GM12873 (cell line): ENCODE measurements at regions not wholly inside any gene's neighbourhood (a gene's known extent, or its start where the extent isn't known, plus 50 kb on each side); places are given as distances from the start of the nearest gene placed in this dataset.

Experiments
- CTCF ChIP-seq: IDR thresholded peaks from 2 replicates; pipeline ENCODE4 v1.5.1; 2012; ENCODE audit warnings: low read depth, mild to moderate bottlenecking, moderate library complexity, low read length, control low read depth; ENCODE audit not compliant: insufficient read depth; ENCODE audit errors: missing control alignments

GRCh38 chr20:6611911-6612605 lies 155.4 kb upstream of the BMP2 start:
- no peak for TF ChIP-seq CTCF

- no peak for TF ChIP-seq CTCF
Measured at GRCh38 chr20:6606651-6607050, 160.8 kb upstream of the BMP2 start.

GRCh38 chr20:6605055-6605935 lies 162.2 kb upstream of the BMP2 start:
- TF ChIP-seq CTCF: no peak

- TF ChIP-seq CTCF: no peak
Measured at GRCh38 chr20:6604179-6604578, 163.3 kb upstream of the BMP2 start.

GRCh38 chr20:6599876-6600735 lies 167.4 kb upstream of the BMP2 start:
- no peak for TF ChIP-seq CTCF

GRCh38 chr20:6595704-6596103 lies 171.8 kb upstream of the BMP2 start:
- no peak for TF ChIP-seq CTCF
